ENCODE measurements at regions not wholly inside any gene's neighbourhood (a gene's known extent, or its start where the extent isn't known, plus 50 kb on each side); places are given as distances from the start of the nearest gene placed in this dataset.
"Not testable (repeated sequence)": the region's sequence is repeated elsewhere in the genome, so short reads cannot be mapped to it uniquely, and the experiment has no call there.

DNA sequence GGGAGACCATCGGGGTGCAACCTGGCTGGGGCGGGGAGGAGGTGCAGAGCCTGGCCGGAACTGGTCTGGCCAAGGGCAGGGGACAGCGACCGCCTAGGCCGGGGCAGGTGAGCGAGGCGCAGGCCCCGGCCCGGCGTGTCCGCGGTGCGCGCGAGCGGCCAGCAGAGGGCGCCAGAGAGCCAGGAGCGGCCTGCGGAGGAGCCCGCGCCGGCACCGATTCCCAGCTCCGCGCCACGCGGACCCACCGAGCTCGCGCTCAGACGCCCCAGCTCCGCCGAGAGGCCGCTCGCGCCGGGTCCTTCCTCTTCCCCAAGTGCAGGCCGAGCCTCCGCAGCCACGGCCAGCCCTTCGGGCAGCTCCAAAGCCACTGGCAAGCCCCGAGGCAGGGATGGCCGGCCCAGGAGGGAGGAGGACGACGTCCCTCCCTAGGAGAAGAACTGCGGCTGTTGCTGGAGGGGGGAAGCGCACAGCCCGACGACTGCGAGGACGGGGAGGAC is 128.9 kb upstream of the HMX1 start:
- TF ChIP-seq GATA2 (CRISPR knock-in tag; IDR thresholded peaks at IDR 0.05); EZH2 (IDR thresholded peaks at IDR 0.05; ENCODE audit: borderline replicate concordance, low read depth, low read length); ZFP36 (IDR thresholded peaks at IDR 0.05; ENCODE audit: low read depth, low read length, partially characterized antibody); EGR1 (conservative IDR thresholded peaks at IDR 0.05); POLR2A (conservative IDR thresholded peaks at IDR 0.05); NFXL1 (CRISPR knock-in tag; IDR thresholded peaks at IDR 0.05); NFATC3 (IDR thresholded peaks at IDR 0.05); CBX3 (IDR thresholded peaks at IDR 0.05; ENCODE audit: borderline replicate concordance in 1 of 2, low read length in 2 of 2); SMAD3 (CRISPR knock-in tag; conservative IDR thresholded peaks at IDR 0.05): not testable (repeated sequence)
- TF ChIP-seq, protein P1, sequence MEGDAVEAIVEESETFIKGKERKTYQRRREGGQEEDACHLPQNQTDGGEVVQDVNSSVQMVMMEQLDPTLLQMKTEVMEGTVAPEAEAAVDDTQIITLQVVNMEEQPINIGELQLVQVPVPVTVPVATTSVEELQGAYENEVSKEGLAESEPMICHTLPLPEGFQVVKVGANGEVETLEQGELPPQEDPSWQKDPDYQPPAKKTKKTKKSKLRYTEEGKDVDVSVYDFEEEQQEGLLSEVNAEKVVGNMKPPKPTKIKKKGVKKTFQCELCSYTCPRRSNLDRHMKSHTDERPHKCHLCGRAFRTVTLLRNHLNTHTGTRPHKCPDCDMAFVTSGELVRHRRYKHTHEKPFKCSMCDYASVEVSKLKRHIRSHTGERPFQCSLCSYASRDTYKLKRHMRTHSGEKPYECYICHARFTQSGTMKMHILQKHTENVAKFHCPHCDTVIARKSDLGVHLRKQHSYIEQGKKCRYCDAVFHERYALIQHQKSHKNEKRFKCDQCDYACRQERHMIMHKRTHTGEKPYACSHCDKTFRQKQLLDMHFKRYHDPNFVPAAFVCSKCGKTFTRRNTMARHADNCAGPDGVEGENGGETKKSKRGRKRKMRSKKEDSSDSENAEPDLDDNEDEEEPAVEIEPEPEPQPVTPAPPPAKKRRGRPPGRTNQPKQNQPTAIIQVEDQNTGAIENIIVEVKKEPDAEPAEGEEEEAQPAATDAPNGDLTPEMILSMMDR (IDR thresholded peaks at IDR 0.05 in 2 of 3, conservative IDR thresholded peaks at IDR 0.05 in 1 of 3; ENCODE audit: insufficient read depth in 2 of 3, low read depth in 1 of 3, low read length in 3 of 3) = peak; percentile 36 to 72 (median 56); a peak in 4 of 6 replicates

All from K562 (cell line).